ENCODE measurements at regions not wholly inside any gene's neighbourhood (a gene's known extent, or its start where the extent isn't known, plus 50 kb on each side); places are given as distances from the start of the nearest gene placed in this dataset.

- TF ChIP-seq, protein P1, sequence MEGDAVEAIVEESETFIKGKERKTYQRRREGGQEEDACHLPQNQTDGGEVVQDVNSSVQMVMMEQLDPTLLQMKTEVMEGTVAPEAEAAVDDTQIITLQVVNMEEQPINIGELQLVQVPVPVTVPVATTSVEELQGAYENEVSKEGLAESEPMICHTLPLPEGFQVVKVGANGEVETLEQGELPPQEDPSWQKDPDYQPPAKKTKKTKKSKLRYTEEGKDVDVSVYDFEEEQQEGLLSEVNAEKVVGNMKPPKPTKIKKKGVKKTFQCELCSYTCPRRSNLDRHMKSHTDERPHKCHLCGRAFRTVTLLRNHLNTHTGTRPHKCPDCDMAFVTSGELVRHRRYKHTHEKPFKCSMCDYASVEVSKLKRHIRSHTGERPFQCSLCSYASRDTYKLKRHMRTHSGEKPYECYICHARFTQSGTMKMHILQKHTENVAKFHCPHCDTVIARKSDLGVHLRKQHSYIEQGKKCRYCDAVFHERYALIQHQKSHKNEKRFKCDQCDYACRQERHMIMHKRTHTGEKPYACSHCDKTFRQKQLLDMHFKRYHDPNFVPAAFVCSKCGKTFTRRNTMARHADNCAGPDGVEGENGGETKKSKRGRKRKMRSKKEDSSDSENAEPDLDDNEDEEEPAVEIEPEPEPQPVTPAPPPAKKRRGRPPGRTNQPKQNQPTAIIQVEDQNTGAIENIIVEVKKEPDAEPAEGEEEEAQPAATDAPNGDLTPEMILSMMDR (IDR thresholded peaks at IDR 0.05) = no peak
- TF ChIP-seq ESRRA (CRISPR knock-in tag; IDR thresholded peaks at IDR 0.05; ENCODE audit: borderline replicate concordance) (no peak), ELF4 (CRISPR knock-in tag; IDR thresholded peaks at IDR 0.05; ENCODE audit: low read depth) (no peak), PRRX2 (CRISPR knock-in tag; IDR thresholded peaks at IDR 0.05) (no peak), SMAD4 (CRISPR knock-in tag; IDR thresholded peaks at IDR 0.05) (no peak), SMAD3 (CRISPR knock-in tag; IDR thresholded peaks at IDR 0.05; ENCODE audit: borderline replicate concordance) (no peak), ATF1 (CRISPR knock-in tag; IDR thresholded peaks at IDR 0.05) (no peak), SP1 (CRISPR knock-in tag; conservative IDR thresholded peaks at IDR 0.05) (no peak), ZNF281 (CRISPR knock-in tag; IDR thresholded peaks at IDR 0.05) (no peak), NR1H2 (CRISPR knock-in tag; IDR thresholded peaks at IDR 0.05) (no peak), ATF3 (CRISPR knock-in tag; conservative IDR thresholded peaks at IDR 0.05) (no peak), CREB1 (CRISPR knock-in tag; IDR thresholded peaks at IDR 0.05) (no peak)
These were observed 105.3 kb downstream of the CEBPB start for GRCh38 chr20:50295762-50296449.

Measured in WTC11 (cell line).